ENCODE measurements at regions not wholly inside any gene's neighbourhood (a gene's known extent, or its start where the extent isn't known, plus 50 kb on each side); places are given as distances from the start of the nearest gene placed in this dataset.
"Not testable (repeated sequence)": the region's sequence is repeated elsewhere in the genome, so short reads cannot be mapped to it uniquely, and the experiment has no call there.

GRCh38 chr2:131643180-131643579, 115.5 kb downstream of the CCDC74A start:
- not testable (repeated sequence) for TF ChIP-seq CTCF (conservative IDR thresholded peaks at IDR 0.05); EZH2 (IDR thresholded peaks at IDR 0.05; ENCODE audit: low read depth)
